B cell (primary cell): ENCODE measurements at regions not wholly inside any gene's neighbourhood (a gene's known extent, or its start where the extent isn't known, plus 50 kb on each side); places are given as distances from the start of the nearest gene placed in this dataset.

Experiments used
- ATAC-seq: fragments of 200-7000 bp; cut with Tn5 transposase; one replicate; pipeline ENCODE4 v1.10.0; 2021; ENCODE audit warnings: low read depth, mild to moderate bottlenecking, moderate number of reproducible peaks, moderate library complexity
- CTCF ChIA-PET: fragments of 350-600 bp; sonication (Branson Sonifier 250); formaldehyde crosslinking; loops from one replicate; lab custom pipeline; 2021; ENCODE audit warnings: antibody characterized with exemption, inconsistent platforms; lab: Charles Lee
- POLR2A ChIA-PET: fragments of 350-600 bp; sonication (Branson Sonifier 250); formaldehyde crosslinking; loops from one replicate; lab custom pipeline; 2021; ENCODE audit warnings: antibody characterized with exemption; lab: Charles Lee
- DNase-seq: peaks from one replicate; pipeline ENCODE4 v3.0.0; 2013
- H2AFZ ChIP-seq: 2 replicates; pipeline ENCODE4 v1.6.1; 2012; ENCODE audit warnings: mild to moderate bottlenecking, low read depth, low read length; ENCODE audit not compliant: insufficient read depth, poor library complexity, severe bottlenecking
- H3K27ac ChIP-seq, 2 donors: 1 replicate in 1 of 2; 2 replicates in 1 of 2; pipeline ENCODE4 v1.5.1; 2012 to 2013; ENCODE audit warnings: low read length in 2 of 2, mild to moderate bottlenecking in 2 of 2, moderate library complexity in 1 of 2
- H3K27me3 ChIP-seq, 4 experiments: fragments of 200-600 bp in 1 of 4; sonication (generic) in 1 of 4; replicated peaks in 1 of 4; 1 replicate in 2 of 4; 2 replicates in 2 of 4; pipeline versions ENCODE4 v1.6.1 to v1.7.0; 2013 to 2016; ENCODE audit warnings: low read length in 3 of 4, mild to moderate bottlenecking in 2 of 4, mixed read lengths in 1 of 4, moderate library complexity in 1 of 4; ENCODE audit not compliant: insufficient read depth in 4 of 4, control insufficient read depth in 3 of 4; ENCODE audit errors: control extremely low read depth in 1 of 4
- H3K36me3 ChIP-seq, 2 experiments: replicated peaks in 1 of 2; 1 replicate in 1 of 2; 2 replicates in 1 of 2; pipeline versions ENCODE4 v1.6.1 to v1.7.1; 2013; ENCODE audit warnings: low read length in 1 of 2; ENCODE audit not compliant: insufficient read depth in 2 of 2, control insufficient read depth in 1 of 2; ENCODE audit errors: control extremely low read depth in 1 of 2, extremely low read depth in 1 of 2
- H3K4me1 ChIP-seq, 2 donors: fragments of 200-600 bp in 1 of 2; sonication (generic) in 1 of 2; 1 replicate in 1 of 2; 2 replicates in 1 of 2; pipeline versions ENCODE4 v1.5.1 to v1.6.1; 2013 to 2017; ENCODE audit warnings: low read length in 2 of 2; ENCODE audit not compliant: control insufficient read depth in 2 of 2, insufficient read depth in 2 of 2
- H3K4me2 ChIP-seq: replicated peaks from 2 replicates; pipeline ENCODE3; 2012; ENCODE audit warnings: mild to moderate bottlenecking, low read depth, low read length; ENCODE audit not compliant: poor library complexity, severe bottlenecking
- H3K4me3 ChIP-seq, 5 experiments: fragments of 200-600 bp in 1 of 5; sonication (generic) in 1 of 5; 1 replicate in 3 of 5; 2 replicates in 2 of 5; pipeline versions ENCODE4 v1.5.1 to v1.7.0; 2011 to 2016; ENCODE audit warnings: low read length in 4 of 5, mild to moderate bottlenecking in 4 of 5, low read depth in 2 of 5, control low read depth in 1 of 5, moderate library complexity in 1 of 5; ENCODE audit not compliant: insufficient read depth in 1 of 5; ENCODE audit errors: control extremely low read depth in 1 of 5, extremely low read depth in 1 of 5
- H3K79me2 ChIP-seq: fragments of 200-600 bp; sonication (generic); one replicate; pipeline ENCODE4 v1.6.0; 2016; ENCODE audit warnings: low read length; ENCODE audit not compliant: control insufficient read depth, insufficient read depth
- H3K9ac ChIP-seq: fragments of 200-600 bp; sonication (generic); 2 replicates; pipeline ENCODE4 v1.6.1; 2017; ENCODE audit warnings: mild to moderate bottlenecking, low read length, moderate library complexity
- H3K9me3 ChIP-seq, 3 donors: one replicate each; pipeline versions ENCODE4 v1.6.1 to v1.7.1; 2013; ENCODE audit warnings: low read length in 2 of 3; ENCODE audit not compliant: control insufficient read depth in 2 of 3, insufficient read depth in 1 of 3; ENCODE audit errors: control extremely low read depth in 1 of 3
- H4K20me1 ChIP-seq: 2 replicates; pipeline ENCODE4 v1.6.0; 2012; ENCODE audit warnings: mild to moderate bottlenecking, low read length; ENCODE audit not compliant: insufficient read depth, control insufficient read depth, poor library complexity, severe bottlenecking
- H3K27ac Mint-ChIP-seq: one replicate; pipeline ENCODE4 v1.8.0; 2021; ENCODE audit warnings: mixed read lengths
- H3K27me3 Mint-ChIP-seq: one replicate; pipeline ENCODE4 v1.8.0; 2021; ENCODE audit warnings: mixed read lengths
- H3K4me1 Mint-ChIP-seq: one replicate; pipeline ENCODE4 v1.8.0; 2021; ENCODE audit warnings: mixed read lengths
- H3K4me3 Mint-ChIP-seq: one replicate; pipeline ENCODE4 v1.8.0; 2021; ENCODE audit warnings: mixed read lengths
- H3K9me3 Mint-ChIP-seq: one replicate; pipeline ENCODE4 v1.8.0; 2022; ENCODE audit warnings: mixed read lengths; ENCODE audit not compliant: insufficient read depth
- EZH2 ChIP-seq: IDR thresholded peaks from 2 replicates; pipeline ENCODE4 v1.6.1; 2012; ENCODE audit warnings: borderline replicate concordance, low read depth, mild to moderate bottlenecking, moderate library complexity, low read length; ENCODE audit not compliant: insufficient read depth, poor library complexity, severe bottlenecking
- WGBS: methylation state at CpG from one replicate; pipeline ENCODE4 v1.1.5; 2013; ENCODE audit warnings: missing lambda C conversion rate; ENCODE audit not compliant: insufficient coverage; 5-methylcytosine and 5-hydroxymethylcytosine counted together
- intact Hi-C: fragments of 100-400 bp; cut with micrococcal nuclease; formaldehyde crosslinking; loops from one replicate; pipeline ENCODE4 v1.10.0; 2022
- TF ChIP-seq, protein P1 (sequence below): fragments of 200-600 bp; IDR thresholded peaks from one replicate; pipeline ENCODE4 v1.8.0; 2022; ENCODE audit warnings: antibody characterized with exemption, mild to moderate bottlenecking

DNA sequence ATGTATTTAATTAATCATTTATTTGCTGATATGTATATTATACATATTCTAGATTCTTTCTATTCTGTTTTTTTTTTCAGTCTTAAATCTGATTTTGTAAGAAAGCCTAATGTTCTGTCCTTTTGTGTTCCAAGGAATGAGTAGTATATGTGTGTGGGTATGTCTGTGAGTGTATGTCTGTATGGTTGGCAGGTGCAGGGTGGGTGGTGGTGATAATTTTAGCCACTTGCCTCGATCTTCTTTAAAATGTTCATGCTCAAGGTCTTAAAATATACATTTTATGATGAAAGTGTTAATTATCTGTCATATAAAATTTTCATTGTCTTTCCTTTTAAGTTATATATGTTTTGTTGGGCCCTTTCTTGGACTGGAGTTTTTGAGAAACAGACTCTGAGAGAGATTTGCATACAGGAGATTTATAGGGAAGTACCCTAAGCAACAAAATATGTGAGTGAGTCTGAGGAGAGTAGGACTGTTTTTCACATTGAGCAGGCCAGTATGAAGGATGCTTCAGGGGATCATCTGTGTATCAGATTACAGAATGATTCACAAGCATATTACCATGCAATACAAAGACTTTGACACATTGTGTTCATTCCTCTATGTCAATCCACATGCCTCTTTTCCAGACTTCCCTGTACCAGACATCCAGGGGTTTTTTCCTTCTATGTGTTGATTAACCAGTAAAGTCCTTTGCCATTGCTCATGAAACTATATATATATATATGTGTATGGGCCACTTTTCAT is 211.0 kb upstream of the DPPA4 start:
- POLR2A ChIA-PET, result no interaction called here

More for the DNA sequence above, 211.0 kb upstream of the DPPA4 start:
- no peak for TF ChIP-seq EZH2
- TF ChIP-seq, protein P1, sequence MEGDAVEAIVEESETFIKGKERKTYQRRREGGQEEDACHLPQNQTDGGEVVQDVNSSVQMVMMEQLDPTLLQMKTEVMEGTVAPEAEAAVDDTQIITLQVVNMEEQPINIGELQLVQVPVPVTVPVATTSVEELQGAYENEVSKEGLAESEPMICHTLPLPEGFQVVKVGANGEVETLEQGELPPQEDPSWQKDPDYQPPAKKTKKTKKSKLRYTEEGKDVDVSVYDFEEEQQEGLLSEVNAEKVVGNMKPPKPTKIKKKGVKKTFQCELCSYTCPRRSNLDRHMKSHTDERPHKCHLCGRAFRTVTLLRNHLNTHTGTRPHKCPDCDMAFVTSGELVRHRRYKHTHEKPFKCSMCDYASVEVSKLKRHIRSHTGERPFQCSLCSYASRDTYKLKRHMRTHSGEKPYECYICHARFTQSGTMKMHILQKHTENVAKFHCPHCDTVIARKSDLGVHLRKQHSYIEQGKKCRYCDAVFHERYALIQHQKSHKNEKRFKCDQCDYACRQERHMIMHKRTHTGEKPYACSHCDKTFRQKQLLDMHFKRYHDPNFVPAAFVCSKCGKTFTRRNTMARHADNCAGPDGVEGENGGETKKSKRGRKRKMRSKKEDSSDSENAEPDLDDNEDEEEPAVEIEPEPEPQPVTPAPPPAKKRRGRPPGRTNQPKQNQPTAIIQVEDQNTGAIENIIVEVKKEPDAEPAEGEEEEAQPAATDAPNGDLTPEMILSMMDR, result no peak
- H3K9ac ChIP-seq, result no peak overlapping the region
- ATAC-seq, result no peak
- H3K27ac ChIP-seq, result no peak overlapping the region
- no peaks in the 10 kb centered on the region for H3K36me3 ChIP-seq
- H3K27ac Mint-ChIP-seq, result no peak overlapping the region
- no peaks in the 10 kb centered on the region for H4K20me1 ChIP-seq
- H2AFZ ChIP-seq, result no peak overlapping the region
- H3K4me2 ChIP-seq, result no peak overlapping the region
- no peaks in the 10 kb centered on the region for H3K27me3 Mint-ChIP-seq
- peaks cover 2% of the 10 kb centered on the region for H3K9me3 Mint-ChIP-seq
- no peaks in the 10 kb centered on the region for H3K4me1 ChIP-seq
- no peaks in the 10 kb centered on the region for H3K4me1 Mint-ChIP-seq
- WGBS, result no CpG with 5 or more reads among the region's 1 CpG
- H3K9me3 ChIP-seq, result peaks cover 0 to 5% (median 0%) of the 10 kb centered on the region in 3 donors
- H3K27me3 ChIP-seq, result no peaks in the 10 kb centered on the region
- no peak for DNase-seq
- intact Hi-C loops, result no loop called here
- H3K79me2 ChIP-seq, result no peaks in the 10 kb centered on the region
- H3K4me3 ChIP-seq, result no peak overlapping the region
- CTCF ChIA-PET, result no interaction called here
- no peak overlapping the region for H3K4me3 Mint-ChIP-seq
